CD4-positive, alpha-beta T cell treated with Interleukin-10 for 1 hour (primary cell): ENCODE measurements at regions not wholly inside any gene's neighbourhood (a gene's known extent, or its start where the extent isn't known, plus 50 kb on each side); places are given as distances from the start of the nearest gene placed in this dataset.
"Not testable (repeated sequence)": the region's sequence is repeated elsewhere in the genome, so short reads cannot be mapped to it uniquely, and the experiment has no call there.

Source experiments
- DNase-seq: peaks from one replicate; pipeline ENCODE4 v3.0.0-alpha.2; 2020

- no peak for DNase-seq
Measured at GRCh38 chr14:40219032-40219431, 786.8 kb upstream of the FBXO33 start.

GRCh38 chr14:40218282-40218941 is 786.2 kb upstream of the FBXO33 start:
- DNase-seq, result no peak

- DNase-seq, result no peak
Measured at GRCh38 chr14:40216976-40217375, 784.7 kb upstream of the FBXO33 start.

GRCh38 chr14:40216408-40216807 is 784.2 kb upstream of the FBXO33 start:
- DNase-seq, result not testable (repeated sequence)

GRCh38 chr14:40213701-40214100 is 781.5 kb upstream of the FBXO33 start:
- DNase-seq, result no peak

- no peak for DNase-seq
Measured at GRCh38 chr14:40204441-40205175, 772.4 kb upstream of the FBXO33 start.

- no peak for DNase-seq
Measured at GRCh38 chr14:40199101-40199500, 766.9 kb upstream of the FBXO33 start.

- DNase-seq, result no peak
Measured at GRCh38 chr14:40197344-40197743, 765.1 kb upstream of the FBXO33 start.

- DNase-seq, result no peak
Measured at GRCh38 chr14:40188006-40188405, 755.8 kb upstream of the FBXO33 start.

- DNase-seq, result no peak
Measured at GRCh38 chr14:40164083-40164482, 731.9 kb upstream of the FBXO33 start.

- DNase-seq, result no peak
Measured at GRCh38 chr14:40139657-40140056, 707.4 kb upstream of the FBXO33 start.

- DNase-seq, result no peak
Measured at GRCh38 chr14:40133463-40133862, 701.2 kb upstream of the FBXO33 start.

- DNase-seq, result no peak
Measured at GRCh38 chr14:40129159-40129558, 696.9 kb upstream of the FBXO33 start.

GRCh38 chr14:40123816-40124215 is 691.6 kb upstream of the FBXO33 start:
- no peak for DNase-seq

GRCh38 chr14:40122968-40123648 is 690.9 kb upstream of the FBXO33 start:
- DNase-seq, result no peak

- no peak for DNase-seq
Measured at GRCh38 chr14:40119765-40120164, 687.5 kb upstream of the FBXO33 start.

- no peak for DNase-seq
Measured at GRCh38 chr14:40119321-40119720, 687.1 kb upstream of the FBXO33 start.

- DNase-seq, result no peak
Measured at GRCh38 chr14:40115583-40115982, 683.4 kb upstream of the FBXO33 start.

- DNase-seq, result no peak
Measured at GRCh38 chr14:40113671-40114070, 681.4 kb upstream of the FBXO33 start.

- DNase-seq, result no peak
Measured at GRCh38 chr14:40100544-40101196, 668.4 kb upstream of the FBXO33 start.

- DNase-seq, result no peak
Measured at GRCh38 chr14:40099316-40099715, 667.1 kb upstream of the FBXO33 start.

- DNase-seq, result no peak
Measured at GRCh38 chr14:40098468-40098867, 666.2 kb upstream of the FBXO33 start.

- no peak for DNase-seq
Measured at GRCh38 chr14:40096968-40097367, 664.7 kb upstream of the FBXO33 start.

- DNase-seq, result no peak
Measured at GRCh38 chr14:40093800-40094199, 661.6 kb upstream of the FBXO33 start.
